HG02870 (cell line): ENCODE measurements at regions not wholly inside any gene's neighbourhood (a gene's known extent, or its start where the extent isn't known, plus 50 kb on each side); places are given as distances from the start of the nearest gene placed in this dataset.
A peak's percentile ranks its signal among the peaks of the same experiment; 100 is the strongest.

ENCODE experiments used
- ATAC-seq: cut with Tn5 transposase; IDR thresholded peaks from one replicate; pipeline ENCODE4 v1.9.1; 2021; ENCODE audit warnings: mild to moderate bottlenecking, moderate library complexity; ENCODE audit not compliant: unreplicated experiment

DNA sequence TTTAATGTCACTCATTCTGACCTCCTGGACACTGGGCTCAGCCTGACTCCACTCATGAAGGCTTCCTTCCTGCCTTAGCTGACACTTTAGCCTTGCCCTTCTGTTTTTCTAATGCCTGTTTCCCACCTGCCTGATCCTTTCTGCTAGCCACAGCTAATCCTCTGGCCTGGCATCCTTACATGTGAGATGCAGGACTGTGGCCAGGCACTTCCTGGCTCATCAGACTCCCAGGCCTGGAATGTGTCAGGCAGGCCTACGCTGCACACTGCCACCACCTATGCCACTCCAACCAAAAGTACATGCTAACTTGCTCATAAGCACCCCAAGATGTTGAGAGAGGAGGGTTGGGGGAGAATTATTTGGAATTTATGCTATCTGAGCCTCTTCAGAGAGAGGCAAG, 138.8 kb upstream of the NALF2 start:
- no peak for ATAC-seq

DNA sequence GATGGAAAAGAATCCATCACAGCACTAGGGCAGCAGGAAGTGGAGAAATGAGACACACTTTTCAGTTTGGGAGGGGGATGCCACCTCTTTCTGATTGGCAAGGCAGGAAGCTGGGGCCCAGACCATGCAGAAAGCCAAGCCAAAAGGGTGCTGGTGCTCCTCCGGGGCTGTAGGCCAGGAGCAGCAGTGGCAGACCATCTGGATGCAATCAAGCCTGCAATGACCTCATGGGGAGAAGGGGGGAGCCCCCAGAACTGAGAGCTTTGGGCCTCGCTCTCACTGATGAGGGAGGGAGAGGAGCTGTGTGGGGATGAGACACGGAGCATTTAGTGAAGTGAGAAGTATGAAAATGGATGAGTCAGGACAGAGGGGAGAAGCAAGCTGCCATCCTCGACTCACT, 141.3 kb upstream of the NALF2 start:
- peak; percentile 69 for ATAC-seq

DNA sequence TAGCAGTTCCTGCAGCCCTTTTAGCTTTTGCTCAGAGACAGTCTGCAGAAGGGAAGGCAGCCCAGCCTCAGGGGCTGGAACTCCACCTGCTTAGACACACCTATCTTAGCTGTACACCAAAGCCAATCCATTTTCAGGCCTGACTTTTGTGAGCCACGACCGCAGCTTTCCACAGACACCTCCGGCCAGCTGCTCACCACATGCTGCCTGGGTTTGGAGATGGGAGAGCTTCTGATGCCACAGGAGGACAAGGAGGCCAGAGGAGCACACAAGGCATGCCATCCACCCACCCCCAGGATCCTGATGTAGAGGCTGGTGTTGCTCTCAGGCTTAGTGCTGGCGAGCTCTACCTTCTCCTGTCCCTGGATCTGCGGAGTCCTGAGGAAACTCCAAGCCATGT, 141.8 kb upstream of the NALF2 start:
- no peak for ATAC-seq

DNA sequence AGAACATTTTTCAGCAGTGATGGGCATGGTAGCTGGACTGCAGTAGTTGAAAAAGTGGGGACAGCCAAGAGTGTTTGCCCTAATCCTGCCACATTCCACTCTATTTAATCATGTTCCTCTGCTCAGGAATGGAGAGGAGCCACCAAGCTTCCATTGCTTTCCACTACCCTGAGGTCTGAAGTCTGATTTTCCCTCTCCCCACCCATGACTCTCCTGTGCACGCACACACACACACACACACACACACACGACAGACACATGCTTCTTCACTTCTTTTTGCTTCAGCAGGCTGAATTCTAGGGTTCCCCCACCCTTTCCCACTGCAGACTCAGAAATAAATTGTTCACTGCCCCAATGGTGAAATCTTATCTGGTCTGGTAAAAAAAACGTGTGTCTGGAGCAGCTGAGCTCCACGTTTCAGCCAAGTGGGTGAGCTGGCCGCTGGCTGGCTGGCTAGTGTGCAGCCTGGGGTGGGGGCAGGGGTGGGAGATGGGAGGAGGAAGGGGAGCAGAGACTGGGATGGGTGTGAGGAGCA, 142.7 kb upstream of the NALF2 start:
- ATAC-seq: no peak

DNA sequence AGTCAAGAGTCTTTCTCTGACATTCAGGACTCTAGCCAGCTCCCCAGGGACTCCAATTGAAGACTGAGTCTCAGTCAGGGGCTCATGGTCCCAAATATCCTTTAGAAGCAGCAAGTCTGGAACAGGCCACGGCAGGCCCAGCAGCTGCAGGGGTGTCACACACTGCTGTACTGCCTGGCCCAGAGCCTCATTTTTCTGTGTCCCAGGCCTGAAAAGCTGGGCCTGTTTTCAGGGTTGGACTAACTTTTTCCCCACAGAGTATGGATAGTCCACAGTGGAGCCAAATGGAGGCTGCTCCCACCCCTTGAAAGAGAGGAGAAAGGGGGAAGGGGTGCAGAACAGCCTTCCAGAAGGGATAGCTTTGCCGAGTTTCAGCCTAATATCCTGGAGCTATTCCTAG, 146.8 kb upstream of the NALF2 start:
- no peak for ATAC-seq

DNA sequence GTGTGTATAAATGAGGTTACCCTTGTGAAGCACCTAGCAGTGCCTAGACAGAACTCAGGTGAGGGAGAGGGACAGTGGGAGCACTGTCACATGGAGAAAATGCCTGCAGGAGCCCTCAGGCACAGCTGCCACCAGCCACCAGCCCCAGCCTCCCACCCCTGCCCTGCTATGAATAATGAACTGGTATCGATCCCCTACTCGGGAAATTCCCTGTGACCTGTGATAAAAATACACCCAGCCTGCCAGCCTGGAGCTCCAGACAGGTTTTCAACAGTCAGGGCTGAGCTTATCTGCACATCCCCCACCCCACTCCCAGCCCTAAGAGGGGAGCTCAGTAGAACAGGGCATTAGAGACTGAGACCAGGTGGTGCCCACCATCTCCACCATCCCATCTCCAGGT, 159.6 kb upstream of the PJA1 start:
- ATAC-seq: no peak

DNA sequence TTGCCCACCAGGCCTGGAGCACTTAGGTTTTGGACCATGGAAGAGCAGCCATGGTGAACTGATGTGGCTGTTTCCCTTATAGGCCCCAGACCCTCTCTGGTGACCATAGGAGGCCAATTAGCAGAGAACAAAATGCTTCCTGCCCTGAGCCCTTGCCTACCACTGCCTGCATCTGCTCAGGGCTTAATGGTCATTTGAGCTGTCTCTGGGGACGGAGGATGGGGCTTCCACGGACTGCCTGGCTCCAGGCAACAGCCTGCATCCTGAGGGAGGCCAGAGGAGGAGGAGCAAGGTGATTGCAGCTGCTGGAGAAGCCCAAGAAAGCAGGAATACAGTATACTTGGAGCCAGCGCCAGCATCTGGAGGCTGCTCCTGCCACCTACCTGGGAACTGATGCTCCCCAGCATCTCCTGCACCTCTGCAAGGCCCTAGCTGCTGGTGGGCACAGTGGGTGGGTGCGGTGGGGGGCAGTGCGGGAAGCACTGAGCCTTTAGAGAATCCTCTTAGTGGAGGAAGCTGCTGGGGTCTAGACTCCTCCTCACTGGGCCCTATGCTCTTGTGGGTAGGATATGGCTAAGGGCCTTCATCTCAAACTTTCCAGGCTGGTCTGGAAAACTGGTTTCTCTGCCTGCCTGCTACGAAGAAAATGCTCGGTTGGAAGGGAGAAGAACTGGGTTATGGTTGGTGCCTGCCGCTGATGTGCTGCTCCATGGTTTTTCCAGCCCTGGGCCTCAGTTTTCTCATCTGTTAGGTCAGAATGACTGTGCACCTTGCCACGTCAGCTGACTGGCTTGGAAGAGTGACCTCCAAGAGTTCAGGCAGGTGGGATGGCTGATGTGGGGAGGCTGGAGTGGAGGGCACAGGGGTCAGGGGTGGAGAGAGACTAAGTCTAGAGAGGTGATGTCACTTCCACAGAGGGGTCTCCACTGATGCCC, 158.8 kb upstream of the PJA1 start:
- ATAC-seq: no peak

DNA sequence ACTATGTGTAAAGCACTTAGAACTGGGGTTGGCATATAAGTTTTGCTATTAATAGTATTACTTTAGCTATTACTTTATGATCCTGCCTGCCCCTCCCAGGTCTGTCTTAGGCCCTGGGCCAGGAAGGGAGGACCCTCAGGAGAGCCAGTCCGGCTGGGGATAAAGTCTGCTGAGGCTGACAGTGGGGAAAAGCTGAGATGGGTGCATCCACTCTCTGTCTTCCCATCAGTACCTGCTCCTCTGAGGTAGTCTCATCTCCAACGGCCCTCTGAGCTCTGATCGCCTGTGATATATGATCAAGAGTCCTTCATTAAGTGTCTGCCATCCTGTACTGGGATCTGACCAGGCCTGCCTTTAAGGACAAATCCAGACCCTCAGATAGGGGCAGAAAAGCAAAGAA, 156.5 kb upstream of the PJA1 start:
- no peak for ATAC-seq

DNA sequence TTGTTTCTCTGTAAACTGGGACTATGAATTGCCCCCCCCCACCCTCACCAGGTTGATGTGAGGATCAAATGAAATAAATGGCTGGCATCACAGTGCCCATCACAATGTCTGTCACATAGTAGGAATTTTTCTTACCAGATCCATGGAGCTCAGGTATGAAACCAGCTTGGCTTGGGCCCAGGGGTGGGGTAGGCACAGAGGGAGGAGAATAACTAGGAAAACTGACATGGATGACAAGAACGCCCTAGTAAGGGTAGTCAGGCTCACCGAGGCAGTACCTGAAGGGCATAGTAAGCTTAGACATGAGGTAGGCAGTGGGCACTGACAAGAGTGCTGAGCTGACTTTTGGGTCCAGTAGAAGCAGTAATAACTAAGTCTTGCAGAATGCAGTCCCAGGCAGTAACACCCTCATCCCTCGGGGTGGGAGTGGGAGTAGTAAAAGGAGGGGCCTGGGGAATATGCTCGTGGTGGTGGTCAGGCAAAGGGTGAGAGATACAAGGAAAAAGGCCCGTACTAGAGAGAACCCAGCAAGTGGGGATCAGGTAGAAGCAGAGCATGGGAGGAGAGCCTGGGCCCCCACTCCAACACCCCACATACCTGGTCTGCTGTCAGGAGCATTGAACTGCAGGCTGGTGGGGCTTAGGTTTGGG, 155.9 kb upstream of the PJA1 start:
- ATAC-seq: no peak

DNA sequence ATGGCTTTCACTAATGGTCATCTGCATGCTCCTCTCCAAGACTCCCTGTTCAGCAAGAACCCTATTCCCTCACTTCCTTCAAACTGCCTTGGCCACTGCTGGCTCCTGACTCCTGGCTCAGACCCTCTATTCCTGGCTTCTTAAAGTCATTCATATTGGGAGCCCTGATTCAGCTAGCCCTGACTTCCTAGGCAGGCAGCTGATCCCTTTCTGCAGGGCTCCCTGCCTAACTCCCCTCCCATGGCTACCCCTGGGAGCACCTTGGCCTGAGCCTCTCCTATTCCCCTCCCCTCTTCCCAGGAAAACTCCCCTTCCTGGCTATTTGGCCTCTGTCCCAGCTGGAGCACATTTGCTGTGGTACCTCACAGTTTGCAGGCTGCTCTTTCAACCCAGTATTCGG, 154.9 kb upstream of the PJA1 start:
- ATAC-seq: no peak

DNA sequence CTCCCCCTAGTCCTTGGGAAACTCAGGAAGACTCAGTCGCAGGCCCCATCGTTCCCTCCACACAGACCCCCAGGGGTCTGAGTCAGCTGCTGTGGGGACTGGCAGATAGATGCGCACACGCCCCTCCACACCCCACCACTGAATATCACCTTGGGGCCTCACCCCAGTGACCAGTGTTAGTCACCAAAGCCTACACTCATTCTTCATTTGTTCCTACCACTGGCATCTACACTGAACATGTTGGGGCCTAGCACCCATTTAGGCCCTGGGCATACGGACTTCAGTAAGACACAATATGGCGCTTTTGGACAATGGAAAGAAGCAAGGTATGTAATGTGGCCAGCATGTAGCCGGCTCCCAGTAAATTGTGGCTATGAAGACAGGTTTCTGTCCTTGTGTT, 154.1 kb upstream of the PJA1 start:
- ATAC-seq: no peak

DNA sequence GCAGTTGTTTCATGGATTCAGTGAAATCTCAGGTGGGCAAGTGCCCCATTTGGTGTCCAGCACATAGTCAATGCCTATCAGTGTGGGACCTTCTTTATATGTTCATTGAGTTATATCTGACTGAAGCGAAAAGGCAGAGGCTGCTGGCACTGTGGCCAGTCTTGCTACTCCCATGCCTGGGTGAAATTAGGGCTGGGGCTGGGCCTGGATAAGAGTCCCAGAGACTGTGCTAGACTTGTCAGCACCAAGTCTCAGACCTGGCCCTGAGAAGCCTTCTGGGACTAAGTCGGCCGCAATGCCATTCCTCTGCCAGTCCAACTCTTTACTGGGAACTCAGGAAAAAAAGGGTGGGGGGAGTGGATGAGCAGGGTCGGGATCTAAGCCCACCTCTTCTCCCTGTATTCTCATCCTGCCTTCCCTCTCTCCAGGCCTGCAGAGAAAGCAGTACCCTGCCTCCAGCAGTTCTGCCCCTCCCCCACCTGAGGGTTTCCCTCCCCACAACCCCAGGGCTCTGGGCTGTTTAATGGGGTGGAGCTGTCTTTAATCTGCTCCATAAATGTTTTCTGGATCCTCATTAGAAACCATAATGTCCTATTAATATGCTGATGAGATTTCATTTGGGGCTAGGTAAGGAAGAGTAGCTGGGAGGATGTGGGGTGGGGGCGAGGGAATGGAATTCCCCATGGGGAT, 153.5 kb upstream of the PJA1 start:
- ATAC-seq: no peak

DNA sequence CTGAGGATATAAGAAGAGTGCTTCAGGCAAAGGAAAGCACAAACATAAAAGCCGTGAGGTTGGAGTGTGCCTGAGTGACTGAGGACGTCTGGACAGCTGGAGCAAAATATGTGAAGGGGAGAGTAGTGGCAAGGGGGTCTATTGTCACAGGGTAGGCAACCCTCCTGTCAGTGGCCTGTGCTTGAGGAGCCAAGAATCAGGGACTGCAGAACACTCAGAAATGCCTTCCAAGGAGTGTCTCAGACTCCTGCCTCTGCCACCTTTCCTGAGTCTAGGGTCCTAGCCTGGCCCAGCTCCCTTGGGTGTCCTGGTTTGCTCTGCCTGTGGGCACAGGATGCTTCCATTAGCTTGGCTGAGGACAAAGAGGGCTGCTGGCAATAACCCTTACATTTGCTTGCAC, 152.5 kb upstream of the PJA1 start:
- no peak for ATAC-seq

DNA sequence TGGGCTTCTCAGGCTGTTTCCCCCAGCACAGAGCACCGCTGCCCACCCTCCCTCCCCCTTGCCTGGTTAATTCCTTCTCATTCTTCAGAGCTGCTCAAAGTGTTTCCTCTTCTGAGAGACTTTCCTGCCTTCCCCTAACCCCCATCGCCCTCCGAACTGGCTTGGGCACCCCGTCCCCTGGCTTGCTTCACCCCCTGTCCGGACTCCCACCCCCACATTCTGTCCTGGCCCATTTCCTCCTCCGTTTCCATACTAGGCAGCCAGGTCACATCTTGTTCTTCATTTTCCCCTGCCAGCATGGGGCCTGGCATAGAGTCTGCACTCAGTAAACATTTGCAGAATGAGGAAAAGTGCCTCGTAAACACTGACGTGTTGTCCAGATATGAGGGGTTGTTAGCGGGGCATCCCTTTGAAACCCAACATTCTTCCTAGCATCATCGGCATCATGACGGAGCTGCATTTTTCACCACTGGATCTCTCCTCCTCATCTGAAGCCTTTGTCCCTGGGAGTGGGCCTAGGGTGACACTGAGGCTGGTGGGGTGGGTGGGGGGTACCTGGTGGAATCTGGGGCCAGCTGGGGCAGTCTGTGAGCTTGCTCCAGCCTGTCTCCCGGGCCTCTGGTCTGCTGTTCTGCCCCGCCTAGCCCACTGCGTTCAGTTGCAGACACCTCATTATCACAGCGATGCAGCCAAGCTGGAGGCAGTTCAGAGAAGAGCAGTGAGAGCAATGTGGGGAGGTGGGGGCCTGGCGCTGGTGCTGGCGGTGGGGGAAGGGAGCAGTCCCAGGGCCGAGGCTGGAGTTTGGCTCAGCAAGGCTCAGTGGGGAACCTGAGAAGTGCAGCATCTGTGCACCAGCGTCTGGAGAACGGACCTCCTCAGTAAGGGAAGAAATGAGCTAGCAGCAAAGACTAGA, 149.4 kb upstream of the PJA1 start:
- no peak for ATAC-seq

DNA sequence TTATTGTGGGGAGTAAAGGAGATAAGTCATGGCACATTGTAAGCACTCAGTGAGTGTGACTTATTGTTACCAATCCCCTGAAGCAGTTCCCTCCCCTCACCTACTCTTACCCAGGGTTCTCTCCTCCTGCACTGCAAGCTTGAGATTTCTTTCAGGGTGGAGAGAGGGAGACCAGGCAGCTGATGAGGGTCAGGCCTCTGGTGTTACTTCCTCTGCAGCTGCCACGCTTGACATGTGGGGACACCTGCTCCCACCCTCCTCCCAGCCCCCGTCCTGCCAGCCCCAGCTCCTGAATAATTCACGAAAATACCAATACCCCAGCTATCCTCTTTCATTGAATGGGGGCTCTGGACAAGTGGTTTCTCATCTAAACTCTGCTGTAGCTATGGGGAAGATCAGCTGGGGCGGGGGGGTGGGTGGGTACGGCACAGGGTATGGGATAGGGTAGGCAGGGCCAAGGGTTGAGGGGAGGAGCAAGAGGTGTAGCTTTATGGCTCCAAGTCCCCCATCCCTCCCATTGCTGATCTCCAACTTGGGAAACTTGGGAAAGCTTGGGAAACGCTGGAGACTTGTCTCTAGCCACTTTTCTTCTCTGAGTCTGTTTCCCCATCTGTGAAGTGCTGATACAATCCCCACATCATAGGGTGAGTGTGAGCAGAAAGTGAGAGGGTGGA, 148.5 kb upstream of the PJA1 start:
- no peak for ATAC-seq

DNA sequence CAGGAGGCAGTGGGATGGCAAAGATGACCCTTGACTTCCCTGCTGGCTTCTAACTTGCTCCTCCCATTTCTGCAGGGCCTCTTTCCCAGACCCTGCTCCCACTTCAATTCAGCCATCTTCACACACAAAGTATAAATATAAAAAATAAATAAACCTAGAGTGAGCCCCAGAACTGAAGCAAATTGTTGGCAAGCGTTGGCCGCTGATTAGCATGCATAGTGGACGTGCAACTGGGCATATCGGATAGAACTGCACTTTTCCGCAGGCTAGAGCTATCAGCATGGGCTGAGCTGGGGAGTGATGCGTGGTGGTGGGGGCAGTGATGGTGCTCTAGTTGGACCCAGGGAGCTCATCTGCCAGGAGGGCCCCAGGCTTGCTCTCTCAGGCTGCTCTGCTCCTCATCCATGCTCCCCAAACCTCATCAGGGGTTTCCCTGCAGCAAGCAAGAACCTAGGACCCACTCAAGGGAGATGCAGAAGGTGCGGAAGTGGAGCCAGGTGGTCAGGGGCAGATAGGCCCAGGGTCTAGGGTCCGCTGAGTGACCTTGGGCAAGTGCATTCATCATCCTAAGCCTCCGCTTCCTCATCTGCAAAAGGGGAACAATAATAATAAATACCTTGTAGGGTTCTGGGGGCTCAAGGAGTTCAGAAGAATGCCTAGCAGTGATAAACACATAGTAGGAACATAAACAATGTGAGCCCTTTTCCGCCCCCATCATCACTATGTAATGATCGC, 146.8 kb upstream of the PJA1 start:
- ATAC-seq: no peak

DNA sequence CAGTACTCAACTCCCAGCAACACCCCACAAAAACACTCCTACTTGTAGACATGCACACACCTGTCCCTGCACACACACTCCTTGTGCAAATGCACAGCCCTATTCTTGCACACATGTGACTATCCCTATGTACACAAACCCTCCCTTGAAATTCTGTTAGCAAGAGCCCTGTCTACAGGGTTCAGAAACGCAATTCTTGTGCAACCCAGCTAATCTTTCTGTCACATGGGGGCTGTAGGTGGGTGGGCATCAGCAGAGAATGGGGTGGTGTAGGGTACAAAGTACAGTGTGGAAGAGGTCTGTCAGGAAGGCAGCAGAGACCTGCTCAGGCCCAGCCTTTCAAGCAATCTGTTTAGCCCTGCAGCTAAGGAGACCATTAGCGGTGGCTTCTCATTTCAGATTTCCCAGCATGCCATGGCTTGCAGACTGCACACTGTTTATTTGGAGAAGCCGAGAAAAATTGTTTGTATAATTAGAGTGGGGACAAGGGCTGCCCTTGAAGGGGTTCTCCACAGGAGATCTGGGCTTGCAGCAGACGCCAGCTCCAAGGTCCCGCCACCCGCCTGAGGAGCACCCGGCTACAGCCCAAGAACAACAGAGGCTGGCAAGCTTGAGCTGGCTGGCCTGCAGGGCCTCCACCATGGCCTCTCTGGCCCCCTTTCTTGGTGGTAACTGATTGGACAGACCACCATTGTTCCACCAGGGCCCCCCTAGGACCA, 144.0 kb upstream of the PJA1 start:
- ATAC-seq: no peak

DNA sequence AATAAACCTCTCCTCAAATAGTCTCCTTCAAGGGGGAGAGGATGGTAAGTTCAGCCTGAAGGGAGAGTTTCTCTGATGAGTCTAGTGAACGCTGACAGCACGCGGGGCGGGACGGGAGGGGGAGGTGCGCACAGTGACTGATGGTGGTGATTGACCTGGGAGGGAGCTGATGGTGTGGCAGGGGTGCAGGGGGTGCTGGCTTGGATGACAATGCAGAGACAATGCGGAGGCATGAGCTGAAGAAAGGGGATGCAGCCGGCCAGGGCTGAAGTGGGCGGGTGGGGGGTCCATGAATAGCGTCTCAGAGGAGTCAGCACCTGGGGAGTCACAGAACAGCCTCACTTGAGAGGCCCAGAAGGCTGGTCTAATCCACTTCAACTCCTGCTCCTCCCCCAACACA, 142.5 kb upstream of the PJA1 start:
- ATAC-seq: no peak

DNA sequence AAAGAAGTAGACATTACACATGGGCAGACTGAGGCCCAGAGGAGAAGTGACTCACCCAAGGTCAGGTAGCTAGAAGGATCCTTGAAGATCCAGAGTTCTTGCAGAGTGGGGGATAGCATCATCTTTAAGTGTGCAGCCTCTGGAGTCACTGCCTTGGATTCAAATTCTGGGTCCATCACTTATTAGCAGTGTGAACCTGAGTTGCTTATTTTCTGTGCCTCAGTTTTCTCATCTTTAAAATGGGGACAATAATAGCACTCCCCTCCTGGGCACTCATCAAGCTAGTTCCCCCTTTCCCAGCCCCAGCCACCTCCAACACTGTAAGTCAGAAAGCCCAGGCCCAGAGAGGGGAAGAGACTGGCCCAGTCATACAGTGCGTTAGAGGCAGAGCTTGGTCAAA, 141.8 kb upstream of the PJA1 start:
- no peak for ATAC-seq
